K562 (cell line): ENCODE measurements at regions not wholly inside any gene's neighbourhood (a gene's known extent, or its start where the extent isn't known, plus 50 kb on each side); places are given as distances from the start of the nearest gene placed in this dataset.

Experiments used
- ATAC-seq: fragments of 200-7000 bp; cut with Tn5 transposase; 3 replicates; pipeline ENCODE4 v1.9.1; 2020; ENCODE audit warnings: moderate library complexity
- BruUV-seq: library from RNA; stranded (reverse); fragments of 400-500 nt; replicated peaks from 2 replicates; lab custom pipeline; 2021; lab: Mats Ljungman, UMichigan
- CTCF ChIA-PET: fragments of 300-600 bp; formaldehyde crosslinking; extraction: SDS; loops from one replicate; lab custom pipeline; 2021; ENCODE audit warnings: low intra/inter-chr PET ratio; lab: Yijun Ruan, JAX
- POLR2A ChIA-PET: fragments of 300-600, 350-650 bp; sonication (Branson Sonifier 250); formaldehyde crosslinking; extraction: SDS; loops from one replicate; lab custom pipeline; 2021; ENCODE audit warnings: antibody characterized with exemption, inconsistent platforms; lab: Yijun Ruan, JAX
- DNase-seq, 4 experiments: peaks; one replicate each; pipeline versions ENCODE4 v3.0.0 to v3.0.0-alpha.2; 2011 to 2018; ENCODE audit warnings: low spot score in 3 of 4, mixed read lengths in 3 of 4; ENCODE audit errors: extremely low read depth in 1 of 4
- FAIRE-seq: peaks from 2 replicates; lab custom pipeline; 2011; peaks lifted over from hg19 to GRCh38; lab: Jason Lieb, UNC
- H2AFZ ChIP-seq: 2 replicates; pipeline ENCODE4 v1.6.0; 2011; ENCODE audit warnings: low read depth, low read length, control low read depth, inconsistent platforms
- H3K27ac ChIP-seq: fragments of 200-600 bp; 3 replicates; pipeline ENCODE4 v1.8.0; 2011; ENCODE audit warnings: low read depth, mild to moderate bottlenecking, control low read depth, inconsistent platforms, low read length, moderate library complexity, mixed read lengths; ENCODE audit errors: extremely low read depth
- H3K27me3 ChIP-seq, 2 experiments: fragments of 300-600 bp in 1 of 2; 2 replicates in 1 of 2; 3 replicates in 1 of 2; pipeline versions ENCODE4 v1.6.0 to v1.8.0; 2011; ENCODE audit warnings: inconsistent platforms in 2 of 2, low read length in 2 of 2, mild to moderate bottlenecking in 1 of 2, mixed read lengths in 1 of 2, moderate library complexity in 1 of 2; ENCODE audit not compliant: control insufficient read depth in 2 of 2, insufficient read depth in 2 of 2
- H3K36me3 ChIP-seq: fragments of 300-600 bp; 3 replicates; pipeline ENCODE4 v1.8.0; 2011; ENCODE audit warnings: mild to moderate bottlenecking, low read length, inconsistent platforms; ENCODE audit not compliant: control insufficient read depth, insufficient read depth
- H3K4me1 ChIP-seq, 2 experiments: fragments of 200-600 bp in 1 of 2; replicated peaks in 1 of 2; 2 replicates in 1 of 2; 3 replicates in 1 of 2; pipeline versions ENCODE4 v1.5.1 to v1.8.0; 2011; ENCODE audit warnings: inconsistent platforms in 2 of 2, low read length in 2 of 2, mild to moderate bottlenecking in 1 of 2, mixed read lengths in 1 of 2, moderate library complexity in 1 of 2; ENCODE audit not compliant: control insufficient read depth in 2 of 2, insufficient read depth in 2 of 2
- H3K4me2 ChIP-seq: 2 replicates; pipeline ENCODE4 v1.6.1; 2011; ENCODE audit warnings: low read length, control low read depth, inconsistent platforms, mixed read lengths; ENCODE audit not compliant: insufficient read depth
- H3K4me3 ChIP-seq: fragments of 200-600 bp; sonication (generic), shearing (Covaris generic); 2 replicates; pipeline ENCODE4 v1.5.1; 2016; ENCODE audit warnings: control low read depth, inconsistent platforms
- H3K79me2 ChIP-seq: fragments of 200-600 bp; 3 replicates; pipeline ENCODE4 v1.8.0; 2011; ENCODE audit warnings: low read length, inconsistent platforms; ENCODE audit not compliant: control insufficient read depth, insufficient read depth
- H3K9ac ChIP-seq, 2 experiments: 2 replicates each; pipeline versions ENCODE4 v1.6.0 to v1.6.1; 2011; ENCODE audit warnings: low read depth in 2 of 2, low read length in 2 of 2, control low read depth in 1 of 2, inconsistent platforms in 1 of 2, mild to moderate bottlenecking in 1 of 2, mixed read lengths in 1 of 2; ENCODE audit not compliant: insufficient read depth in 1 of 2
- H3K9me1 ChIP-seq: one replicate; pipeline ENCODE4 v1.6.0; 2011; ENCODE audit warnings: inconsistent platforms, mild to moderate bottlenecking, low read length, moderate library complexity; ENCODE audit not compliant: control insufficient read depth, insufficient read depth
- H3K9me3 ChIP-seq: replicated peaks from 2 replicates; pipeline ENCODE4 v1.5.1; 2011; ENCODE audit warnings: low read depth, low read length, inconsistent platforms; ENCODE audit not compliant: control insufficient read depth, insufficient read depth
- H4K20me1 ChIP-seq: replicated peaks from 2 replicates; pipeline ENCODE4 v1.6.1; 2011; ENCODE audit warnings: low read length, inconsistent platforms, mixed read lengths; ENCODE audit not compliant: control insufficient read depth, insufficient read depth
- C11orf30 ChIP-seq: fragments of 450-650 bp; IDR thresholded peaks from 2 replicates; pipeline ENCODE4 v1.6.1; 2016; ENCODE audit warnings: low read depth, mild to moderate bottlenecking
- CBX1 ChIP-seq: sonication (generic); IDR thresholded peaks from 2 replicates; pipeline ENCODE4 v1.6.1; 2016; ENCODE audit warnings: antibody characterized with exemption, low read depth, mild to moderate bottlenecking
- CHCHD3 ChIP-seq: fragments of 250-450 bp; sonication (Bioruptor Pico); IDR thresholded peaks from 2 replicates; pipeline ENCODE4 v2.1.2; 2022; ENCODE audit warnings: mild to moderate bottlenecking
- DMBX1 ChIP-seq: fragments of 250-450 bp; sonication (Bioruptor Pico); IDR thresholded peaks from 2 replicates; pipeline ENCODE4 v1.8.0; 2022; ENCODE audit warnings: inconsistent platforms, mild to moderate bottlenecking, moderate library complexity, borderline replicate concordance
- FOXM1 ChIP-seq, 2 experiments: fragments of 450-650 bp in 1 of 2; sonication (generic) in 1 of 2; formaldehyde crosslinking in 1 of 2; IDR thresholded peaks; 2 replicates each; pipeline versions ENCODE4 v1.6.1 to v1.9.0; 2017 to 2022; ENCODE audit warnings: low read depth in 2 of 2, mild to moderate bottlenecking in 2 of 2, missing genetic modification reagents in 1 of 2, moderate library complexity in 1 of 2
- GTF2A2 ChIP-seq: IDR thresholded peaks from 2 replicates; pipeline ENCODE4 v1.6.1; 2016; ENCODE audit warnings: mild to moderate bottlenecking, missing genetic modification characterization, missing compliant biosample characterization
- HDAC1 ChIP-seq, 2 experiments: fragments of 450-650 bp; IDR thresholded peaks; 2 replicates each; pipeline ENCODE4 v1.6.1; 2016 to 2017; ENCODE audit warnings: inconsistent platforms in 1 of 2, mild to moderate bottlenecking in 1 of 2, moderate library complexity in 1 of 2
- HMG20A ChIP-seq: fragments of 450-650 bp; formaldehyde crosslinking; conservative IDR thresholded peaks from 2 replicates; pipeline ENCODE4 v1.4.0; 2020; ENCODE audit warnings: mild to moderate bottlenecking, mixed read lengths
- NFIX ChIP-seq: fragments of 250-450 bp; sonication (Bioruptor Pico); IDR thresholded peaks from 2 replicates; pipeline ENCODE4 v1.4.0; 2020; ENCODE audit warnings: low read depth, mild to moderate bottlenecking, moderate library complexity
- POLR2A ChIP-seq: fragments of 450-650 bp; conservative IDR thresholded peaks from 2 replicates; pipeline ENCODE4 v1.6.1; 2016
- TAF7 ChIP-seq: fragments of 450-650 bp; IDR thresholded peaks from 2 replicates; pipeline ENCODE4 v1.6.1; 2016; ENCODE audit warnings: missing genetic modification characterization, missing compliant biosample characterization
- TBL1XR1 ChIP-seq, 2 experiments: IDR thresholded peaks; 2 replicates each; pipeline ENCODE4 v1.6.1; 2012; ENCODE audit warnings: improper control_type of control experiment in 2 of 2, low read length in 2 of 2, mild to moderate bottlenecking in 1 of 2
- TEAD4 ChIP-seq, 2 experiments: sonication (generic) in 1 of 2; formaldehyde crosslinking in 1 of 2; IDR thresholded peaks; 2 replicates each; pipeline versions ENCODE4 v1.6.1 to v1.8.0; 2012 to 2022; ENCODE audit warnings: borderline replicate concordance in 1 of 2, inconsistent platforms in 1 of 2, low read length in 1 of 2, mild to moderate bottlenecking in 1 of 2, missing genetic modification reagents in 1 of 2
- ZFX ChIP-seq: sonication (generic); formaldehyde crosslinking; IDR thresholded peaks from 2 replicates; pipeline ENCODE4 v1.8.0; 2022; ENCODE audit warnings: mild to moderate bottlenecking, missing genetic modification reagents, moderate library complexity
- ZMIZ1 ChIP-seq, 2 experiments: fragments of 150-350 bp in 1 of 2; IDR thresholded peaks; 2 replicates each; pipeline ENCODE4 v1.6.1; 2012 to 2016; ENCODE audit warnings: low read depth in 2 of 2, low read length in 2 of 2, mild to moderate bottlenecking in 1 of 2, moderate library complexity in 1 of 2
- ZNF316 ChIP-seq: fragments of 450-650 bp; IDR thresholded peaks from 2 replicates; pipeline ENCODE4 v1.6.1; 2016
- ZNF778 ChIP-seq: fragments of 450-650 bp; formaldehyde crosslinking; IDR thresholded peaks from 2 replicates; pipeline ENCODE4 v1.4.0; 2020; ENCODE audit warnings: mild to moderate bottlenecking, moderate library complexity
- WGBS: fragments of 100-300 bp; shearing (Covaris generic); methylation state at CpG from one replicate; pipeline ENCODE4 v1.1.6; 2016; ENCODE audit warnings: low coverage, mixed read lengths; ENCODE audit not compliant: insufficient coverage; ENCODE audit errors: missing lambda C conversion rate; 5-methylcytosine and 5-hydroxymethylcytosine counted together
- in situ Hi-C: fragments of 300-500 bp; cut with MboI; formaldehyde crosslinking; loops from 4 replicates; pipeline ENCODE4 v1.15.0; 2018; ENCODE audit warnings: inconsistent platforms, mixed read lengths
- intact Hi-C: fragments of 100-400 bp; cut with micrococcal nuclease; formaldehyde crosslinking; loops from 2 replicates; pipeline ENCODE4 v1.14.2; 2022
- TF ChIP-seq, protein P1 (sequence below): fragments of 250-450 bp; sonication (Bioruptor Pico); IDR thresholded peaks from 2 replicates; pipeline ENCODE4 v1.6.1; 2021; ENCODE audit warnings: mild to moderate bottlenecking

GRCh38 chr10:83984256-83984640 lies 155.1 kb upstream of the GHITM start (continued):
- TF ChIP-seq ZMIZ1 (IDR thresholded peaks at IDR 0.05; ENCODE audit: low read depth in 2 of 2, low read length in 2 of 2) (no peak), GTF2A2 (tag) (peak; percentile 59; the same call in 1 of the 2 replicates), CBX1 (no peak), TEAD4 (IDR thresholded peaks at IDR 0.05; ENCODE audit: low read length) (no peak), TEAD4 (CRISPR knock-in tag; IDR thresholded peaks at IDR 0.05; ENCODE audit: borderline replicate concordance) (no peak), TAF7 (tag) (no peak), POLR2A (no peak)

GRCh38 chr10:83986800-83987199 lies 152.5 kb upstream of the GHITM start:
- CTCF ChIA-PET: no interaction called here
- Histone ChIP-seq H2AFZ (no peak overlapping the region), H3K9me1 (no peaks in the 10 kb centered on the region), H3K4me1 (peaks cover 0 to 18% of the 10 kb centered on the region in 2 experiments; a peak in 4 of 5 replicates), H3K27ac (no peak overlapping the region), H3K4me2 (no peak overlapping the region), H3K36me3 (no peaks in the 10 kb centered on the region), H3K4me3 (no peak overlapping the region), H4K20me1 (no peaks in the 10 kb centered on the region), H3K27me3 (no peaks in the 10 kb centered on the region), H3K9me3 (no peaks in the 10 kb centered on the region), H3K79me2 (no peaks in the 10 kb centered on the region), H3K9ac (no peak overlapping the region)
- no TSS peak for BruUV-seq
- POLR2A ChIA-PET: interaction anchor here (0.6 kb wide), 1 partner anchor 879 kb away, joined by 4 read pairs; no protein-coding TSS in a partner anchor
- no peak for ATAC-seq
- no peak for FAIRE-seq
- in situ Hi-C loops (no loop called here), intact Hi-C loops (no loop called here)
- 7% methylated on average over 1 of the region's 1 CpG for WGBS
- no peak for DNase-seq
- TF ChIP-seq ZNF316 (peak; percentile 64), FOXM1 (IDR thresholded peaks at IDR 0.05; ENCODE audit: low read depth) (no peak), FOXM1 (CRISPR knock-in tag; IDR thresholded peaks at IDR 0.05; ENCODE audit: low read depth) (no peak), HMG20A (CRISPR knock-in tag) (no peak), TBL1XR1 (IDR thresholded peaks at IDR 0.05; ENCODE audit: low read length in 2 of 2) (no peak), ZFX (CRISPR knock-in tag) (no peak), CHCHD3 (CRISPR knock-in tag) (no peak), ZNF778 (no peak), NFIX (CRISPR knock-in tag) (no peak), HDAC1 (IDR thresholded peaks at IDR 0.05) (no peak), C11orf30 (peak; percentile 59), DMBX1 (CRISPR knock-in tag) (no peak)
- TF ChIP-seq, protein P1, sequence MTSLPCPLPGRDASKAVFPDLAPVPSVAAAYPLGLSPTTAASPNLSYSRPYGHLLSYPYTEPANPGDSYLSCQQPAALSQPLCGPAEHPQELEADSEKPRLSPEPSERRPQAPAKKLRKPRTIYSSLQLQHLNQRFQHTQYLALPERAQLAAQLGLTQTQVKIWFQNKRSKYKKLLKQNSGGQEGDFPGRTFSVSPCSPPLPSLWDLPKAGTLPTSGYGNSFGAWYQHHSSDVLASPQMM (CRISPR knock-in tag): no peak
